Endodermal cell (in vitro differentiated cells): ENCODE measurements at regions not wholly inside any gene's neighbourhood (a gene's known extent, or its start where the extent isn't known, plus 50 kb on each side); places are given as distances from the start of the nearest gene placed in this dataset.
A peak's percentile ranks its signal among the peaks of the same experiment; 100 is the strongest.

Source experiments
- DNase-seq: peaks from one replicate; pipeline ENCODE4 v3.0.0-alpha.2; 2017
- H3K27ac ChIP-seq: 2 replicates; pipeline ENCODE4 v1.5.1; 2013; ENCODE audit warnings: mild to moderate bottlenecking, low read depth, low read length, moderate library complexity
- H3K27me3 ChIP-seq: 2 replicates; pipeline ENCODE4 v1.6.1; 2013; ENCODE audit warnings: mild to moderate bottlenecking, low read length, moderate library complexity; ENCODE audit not compliant: insufficient read depth, control insufficient read depth, poor library complexity, severe bottlenecking
- H3K36me3 ChIP-seq: 2 replicates; pipeline ENCODE4 v1.7.0; 2013; ENCODE audit warnings: mild to moderate bottlenecking, low read length, moderate library complexity; ENCODE audit not compliant: control insufficient read depth, insufficient read depth
- H3K4me1 ChIP-seq: one replicate; pipeline ENCODE4 v1.7.0; 2013; ENCODE audit warnings: low read length; ENCODE audit not compliant: control insufficient read depth, insufficient read depth
- H3K4me3 ChIP-seq: 2 replicates; pipeline ENCODE4 v1.5.1; 2013; ENCODE audit warnings: mild to moderate bottlenecking, low read length, moderate library complexity
- H3K9ac ChIP-seq: 2 replicates; pipeline ENCODE4 v1.6.1; 2013; ENCODE audit warnings: mild to moderate bottlenecking, low read length, moderate library complexity; ENCODE audit not compliant: poor library complexity, severe bottlenecking; ENCODE audit errors: extremely low read depth
- H3K9me3 ChIP-seq: 2 replicates; pipeline ENCODE4 v1.6.1; 2013; ENCODE audit warnings: mild to moderate bottlenecking, low read length, moderate library complexity; ENCODE audit not compliant: control insufficient read depth
- H3K27ac Mint-ChIP-seq: 2 replicates; pipeline ENCODE4 v1.8.0; 2020; ENCODE audit warnings: mixed read lengths
- H3K27me3 Mint-ChIP-seq: 2 replicates; pipeline ENCODE4 v1.8.0; 2021; ENCODE audit warnings: mild to moderate bottlenecking, mixed read lengths; ENCODE audit not compliant: insufficient read depth
- H3K36me3 Mint-ChIP-seq: 2 replicates; pipeline ENCODE4 v1.8.0; 2020; ENCODE audit warnings: low read depth, mixed read lengths
- H3K4me1 Mint-ChIP-seq: 2 replicates; pipeline ENCODE4 v1.8.0; 2020; ENCODE audit warnings: mixed read lengths
- H3K4me3 Mint-ChIP-seq: 2 replicates; pipeline ENCODE4 v1.8.0; 2020; ENCODE audit warnings: mild to moderate bottlenecking, moderate library complexity, mixed read lengths
- H3K9me3 Mint-ChIP-seq: 2 replicates; pipeline ENCODE4 v1.8.0; 2020; ENCODE audit warnings: mild to moderate bottlenecking, mixed read lengths
- CTCF ChIP-seq: fragments of 200-600 bp; sonication (generic); conservative IDR thresholded peaks from 2 replicates; pipeline ENCODE4 v1.5.0; 2021; ENCODE audit warnings: antibody characterized with exemption, mild to moderate bottlenecking
- WGBS, 2 experiments: methylation state at CpG; one replicate each; pipeline versions ENCODE4 v1.1.5 to v1.1.7; 2013; ENCODE audit warnings: missing lambda C conversion rate in 2 of 2, mixed read lengths in 1 of 2; ENCODE audit not compliant: insufficient coverage in 1 of 2, insufficient read length in 1 of 2; 5-methylcytosine and 5-hydroxymethylcytosine counted together

GRCh38 chr2:57906152-57906732 is 140.4 kb upstream of the VRK2 start:
- Histone ChIP-seq H3K4me3 (no peak overlapping the region), H3K9ac (no peak overlapping the region), H3K9me3 (no peaks in the 10 kb centered on the region), H3K4me1 (no peaks in the 10 kb centered on the region), H3K27ac (no peak overlapping the region), H3K27me3 (no peaks in the 10 kb centered on the region), H3K36me3 (no peaks in the 10 kb centered on the region)
- H3K27me3 Mint-ChIP-seq, result no peaks in the 10 kb centered on the region
- no peaks in the 10 kb centered on the region for H3K9me3 Mint-ChIP-seq
- no peak overlapping the region for H3K27ac Mint-ChIP-seq
- DNase-seq, result no peak
- 68% methylated on average over 3 of the region's 5 CpGs; no CpG with 5 or more reads in 1 of the 2 experiments for WGBS, 2 experiments
- TF ChIP-seq CTCF, result peak; percentile 89
- peaks cover 10% of the 10 kb centered on the region for H3K4me1 Mint-ChIP-seq
- no peak overlapping the region for H3K4me3 Mint-ChIP-seq
- H3K36me3 Mint-ChIP-seq, result no peaks in the 10 kb centered on the region

GRCh38 chr2:57907411-57907810 is 139.2 kb upstream of the VRK2 start:
- Histone ChIP-seq H3K9me3 (no peaks in the 10 kb centered on the region), H3K27me3 (no peaks in the 10 kb centered on the region), H3K4me3 (no peak overlapping the region), H3K9ac (no peak overlapping the region), H3K4me1 (no peaks in the 10 kb centered on the region), H3K36me3 (no peaks in the 10 kb centered on the region), H3K27ac (no peak overlapping the region)
- Mint-ChIP-seq H3K4me3 (no peak overlapping the region), H3K9me3 (no peaks in the 10 kb centered on the region), H3K27ac (no peak overlapping the region), H3K36me3 (no peaks in the 10 kb centered on the region), H3K4me1 (peaks cover 10% of the 10 kb centered on the region), H3K27me3 (no peaks in the 10 kb centered on the region)
- 82 to 90% methylated on average over 1 of the region's 1 CpG for WGBS, 2 experiments
- no peak for DNase-seq
- no peak for TF ChIP-seq CTCF

GRCh38 chr2:57908736-57909161 is 137.9 kb upstream of the VRK2 start:
- no peaks in the 10 kb centered on the region for H3K9me3 ChIP-seq
- Mint-ChIP-seq H3K4me3 (no peak overlapping the region), H3K27me3 (no peaks in the 10 kb centered on the region), H3K36me3 (no peaks in the 10 kb centered on the region), H3K27ac (no peak overlapping the region), H3K4me1 (peaks cover 10% of the 10 kb centered on the region), H3K9me3 (no peaks in the 10 kb centered on the region)
- no peak for DNase-seq
- WGBS, 2 experiments, result 95% methylated on average over 2 of the region's 2 CpGs; no CpG with 5 or more reads in 1 of the 2 experiments
- no peaks in the 10 kb centered on the region for H3K27me3 ChIP-seq
- H3K27ac ChIP-seq, result no peak overlapping the region
- no peak overlapping the region for H3K4me3 ChIP-seq
- H3K36me3 ChIP-seq, result no peaks in the 10 kb centered on the region
- TF ChIP-seq CTCF, result no peak
- no peaks in the 10 kb centered on the region for H3K4me1 ChIP-seq
- H3K9ac ChIP-seq, result no peak overlapping the region
